IPS DF 6.9 (cell line): ENCODE measurements at regions not wholly inside any gene's neighbourhood (a gene's known extent, or its start where the extent isn't known, plus 50 kb on each side); places are given as distances from the start of the nearest gene placed in this dataset.

ENCODE experiments used
- DNase-seq: peaks from one replicate; pipeline ENCODE4 v3.0.0-alpha.2; 2013; ENCODE audit warnings: low read depth, low spot score
- H3K27ac ChIP-seq: one replicate; pipeline ENCODE4 v1.5.1; 2013; ENCODE audit warnings: low read length, control low read depth
- H3K27me3 ChIP-seq: 2 replicates; pipeline ENCODE4 v1.6.1; 2013; ENCODE audit warnings: mild to moderate bottlenecking, low read length; ENCODE audit not compliant: control insufficient read depth, insufficient read depth
- H3K36me3 ChIP-seq: 2 replicates; pipeline ENCODE4 v1.6.1; 2013; ENCODE audit warnings: low read length; ENCODE audit not compliant: control insufficient read depth, insufficient read depth
- H3K4me1 ChIP-seq: 2 replicates; pipeline ENCODE4 v1.6.1; 2013; ENCODE audit warnings: low read length; ENCODE audit not compliant: control insufficient read depth, insufficient read depth
- H3K4me3 ChIP-seq: 2 replicates; pipeline ENCODE4 v1.5.1; 2013; ENCODE audit warnings: mild to moderate bottlenecking, low read length
- H3K9me3 ChIP-seq: 2 replicates; pipeline ENCODE4 v1.6.1; 2013; ENCODE audit warnings: low read length, inconsistent platforms; ENCODE audit not compliant: control insufficient read depth, insufficient read depth
- WGBS: extraction: QIAGEN DNeasy Blood & Tissue Kit; methylation state at CpG from one replicate; pipeline ENCODE4 v1.1.7; 2013; ENCODE audit warnings: mixed read lengths, missing lambda C conversion rate; ENCODE audit not compliant: insufficient read length, insufficient coverage; 5-methylcytosine and 5-hydroxymethylcytosine counted together

- H3K4me3 ChIP-seq, result no peak overlapping the region
- no peak overlapping the region for H3K27ac ChIP-seq
- H3K4me1 ChIP-seq, result peaks cover 8% of the 10 kb centered on the region
- WGBS, result no CpG with 5 or more reads among the region's 1 CpG
- H3K36me3 ChIP-seq, result no peaks in the 10 kb centered on the region
- H3K9me3 ChIP-seq, result no peaks in the 10 kb centered on the region
- no peaks in the 10 kb centered on the region for H3K27me3 ChIP-seq
- no peak for DNase-seq
Observed at GRCh38 chr1:232276651-232277050, 353.3 kb downstream of the SIPA1L2 start.

GRCh38 chr1:232274999-232275710 is 354.8 kb downstream of the SIPA1L2 start:
- WGBS, result no CpG with 5 or more reads among the region's 11 CpGs

GRCh38 chr1:232274236-232274855 is 355.6 kb downstream of the SIPA1L2 start:
- Histone ChIP-seq H3K27me3 (no peaks in the 10 kb centered on the region), H3K27ac (no peak overlapping the region), H3K4me3 (no peak overlapping the region), H3K9me3 (no peaks in the 10 kb centered on the region), H3K4me1 (peaks cover 5% of the 10 kb centered on the region), H3K36me3 (no peaks in the 10 kb centered on the region)
- DNase-seq, result no peak
- WGBS, result no CpG with 5 or more reads among the region's 4 CpGs

More at GRCh38 chr1:232274999-232275710, 354.8 kb downstream of the SIPA1L2 start:
- H3K27me3 ChIP-seq, result no peaks in the 10 kb centered on the region
- H3K9me3 ChIP-seq, result no peaks in the 10 kb centered on the region
- no peak overlapping the region for H3K27ac ChIP-seq
- H3K36me3 ChIP-seq, result no peaks in the 10 kb centered on the region
- no peak for DNase-seq
- H3K4me3 ChIP-seq, result no peak overlapping the region
- H3K4me1 ChIP-seq, result peaks cover 8% of the 10 kb centered on the region

- no peak overlapping the region for H3K27ac ChIP-seq
- H3K9me3 ChIP-seq, result no peaks in the 10 kb centered on the region
- DNase-seq, result no peak
- no peaks in the 10 kb centered on the region for H3K4me1 ChIP-seq
- H3K4me3 ChIP-seq, result no peak overlapping the region
- H3K27me3 ChIP-seq, result no peaks in the 10 kb centered on the region
- no CpG with 5 or more reads among the region's 4 CpGs for WGBS
- no peaks in the 10 kb centered on the region for H3K36me3 ChIP-seq
Observed at GRCh38 chr1:232273011-232273410, 356.9 kb downstream of the SIPA1L2 start.

GRCh38 chr1:232271991-232272589 is 357.8 kb downstream of the SIPA1L2 start:
- Histone ChIP-seq H3K9me3 (no peaks in the 10 kb centered on the region), H3K27ac (no peak overlapping the region), H3K27me3 (no peaks in the 10 kb centered on the region), H3K4me1 (no peaks in the 10 kb centered on the region), H3K36me3 (no peaks in the 10 kb centered on the region), H3K4me3 (no peak overlapping the region)
- WGBS, result no CpG with 5 or more reads among the region's 10 CpGs
- no peak for DNase-seq

GRCh38 chr1:232271299-232271698 is 358.6 kb downstream of the SIPA1L2 start:
- no peaks in the 10 kb centered on the region for H3K36me3 ChIP-seq
- no peaks in the 10 kb centered on the region for H3K27me3 ChIP-seq
- no peak for DNase-seq
- H3K9me3 ChIP-seq, result no peaks in the 10 kb centered on the region
- no peak overlapping the region for H3K27ac ChIP-seq
- no peak overlapping the region for H3K4me3 ChIP-seq
- H3K4me1 ChIP-seq, result no peaks in the 10 kb centered on the region

GRCh38 chr1:232269988-232270387 is 359.9 kb downstream of the SIPA1L2 start:
- no CpG with 5 or more reads among the region's 2 CpGs for WGBS
- Histone ChIP-seq H3K27ac (no peak overlapping the region), H3K36me3 (no peaks in the 10 kb centered on the region), H3K9me3 (no peaks in the 10 kb centered on the region), H3K27me3 (no peaks in the 10 kb centered on the region), H3K4me3 (no peak overlapping the region), H3K4me1 (no peaks in the 10 kb centered on the region)
- no peak for DNase-seq

GRCh38 chr1:232267837-232268598 is 361.9 kb downstream of the SIPA1L2 start:
- H3K4me3 ChIP-seq, result no peak overlapping the region
- H3K9me3 ChIP-seq, result no peaks in the 10 kb centered on the region
- no peak for DNase-seq
- H3K36me3 ChIP-seq, result no peaks in the 10 kb centered on the region
- no CpG with 5 or more reads among the region's 4 CpGs for WGBS
- H3K4me1 ChIP-seq, result peaks cover 2% of the 10 kb centered on the region; the same call in 1 of the 2 replicates
- H3K27ac ChIP-seq, result no peak overlapping the region
- no peaks in the 10 kb centered on the region for H3K27me3 ChIP-seq

- H3K27me3 ChIP-seq, result no peaks in the 10 kb centered on the region
- no peak for DNase-seq
- H3K27ac ChIP-seq, result no peak overlapping the region
- peaks cover 2% of the 10 kb centered on the region; the same call in 1 of the 2 replicates for H3K4me1 ChIP-seq
- H3K36me3 ChIP-seq, result no peaks in the 10 kb centered on the region
- no peaks in the 10 kb centered on the region for H3K9me3 ChIP-seq
- WGBS, result no CpG with 5 or more reads among the region's 5 CpGs
- H3K4me3 ChIP-seq, result no peak overlapping the region
Observed at GRCh38 chr1:232267092-232267836, 362.7 kb downstream of the SIPA1L2 start.

- Histone ChIP-seq H3K27me3 (no peaks in the 10 kb centered on the region), H3K9me3 (no peaks in the 10 kb centered on the region), H3K27ac (no peak overlapping the region), H3K36me3 (no peaks in the 10 kb centered on the region), H3K4me3 (no peak overlapping the region), H3K4me1 (peaks cover 3% of the 10 kb centered on the region)
- no peak for DNase-seq
- no CpG with 5 or more reads among the region's 3 CpGs for WGBS
Observed at GRCh38 chr1:232263452-232263851, 366.5 kb downstream of the SIPA1L2 start.
